ENCODE measurements at regions not wholly inside any gene's neighbourhood (a gene's known extent, or its start where the extent isn't known, plus 50 kb on each side); places are given as distances from the start of the nearest gene placed in this dataset.
"Not testable (repeated sequence)": the region's sequence is repeated elsewhere in the genome, so short reads cannot be mapped to it uniquely, and the experiment has no call there.

GRCh38 chr18:10149768-10150556 is 236.1 kb downstream of the VAPA start:
- H3K4me1 ChIP-seq (ENCODE audit: insufficient read depth, low read length): no peaks in the 10 kb centered on the region
- H3K9ac ChIP-seq (ENCODE audit: low read depth, low read length): no peak overlapping the region
- no peaks in the 10 kb centered on the region for H3K27me3 ChIP-seq (ENCODE audit: insufficient read depth, low read length)
- H3K9me3 ChIP-seq (ENCODE audit: insufficient read depth, low read depth, low read length): peaks cover 6% of the 10 kb centered on the region
- H3K27ac ChIP-seq (ENCODE audit: low read length): no peak overlapping the region
- no peak overlapping the region for H3K4me3 ChIP-seq (ENCODE audit: low read length)
- no peaks in the 10 kb centered on the region for H3K36me3 ChIP-seq (ENCODE audit: insufficient read depth, low read depth, low read length)

- not testable (repeated sequence) for H3K4me3 ChIP-seq (ENCODE audit: low read length); H3K9ac ChIP-seq (ENCODE audit: low read depth, low read length)
These were observed 236.8 kb downstream of the VAPA start for GRCh38 chr18:10150576-10150975.

GRCh38 chr18:10152475-10152874 is 238.7 kb downstream of the VAPA start:
- no peak overlapping the region for H3K27ac ChIP-seq (ENCODE audit: low read length)
- no peaks in the 10 kb centered on the region for H3K27me3 ChIP-seq (ENCODE audit: insufficient read depth, low read length)
- no peak overlapping the region for H3K9ac ChIP-seq (ENCODE audit: low read depth, low read length)
- H3K36me3 ChIP-seq (ENCODE audit: insufficient read depth, low read depth, low read length): no peaks in the 10 kb centered on the region
- H3K9me3 ChIP-seq (ENCODE audit: insufficient read depth, low read depth, low read length): peaks cover 11% of the 10 kb centered on the region
- H3K4me1 ChIP-seq (ENCODE audit: insufficient read depth, low read length): no peaks in the 10 kb centered on the region
- no peak overlapping the region for H3K4me3 ChIP-seq (ENCODE audit: low read length)

More at GRCh38 chr18:10150576-10150975, 236.8 kb downstream of the VAPA start:
- not testable (repeated sequence) for H3K36me3 ChIP-seq (ENCODE audit: insufficient read depth, low read depth, low read length); H3K27ac ChIP-seq (ENCODE audit: low read length); H3K9me3 ChIP-seq (ENCODE audit: insufficient read depth, low read depth, low read length); H3K4me1 ChIP-seq (ENCODE audit: insufficient read depth, low read length); H3K27me3 ChIP-seq (ENCODE audit: insufficient read depth, low read length)

GRCh38 chr18:10153924-10154752 is 240.3 kb downstream of the VAPA start:
- H3K4me3 ChIP-seq (ENCODE audit: low read length): no peak overlapping the region
- H3K9me3 ChIP-seq (ENCODE audit: insufficient read depth, low read depth, low read length): peaks cover 11% of the 10 kb centered on the region
- H3K9ac ChIP-seq (ENCODE audit: low read depth, low read length): no peak overlapping the region
- H3K4me1 ChIP-seq (ENCODE audit: insufficient read depth, low read length): no peaks in the 10 kb centered on the region
- no peaks in the 10 kb centered on the region for H3K36me3 ChIP-seq (ENCODE audit: insufficient read depth, low read depth, low read length)
- H3K27me3 ChIP-seq (ENCODE audit: insufficient read depth, low read length): no peaks in the 10 kb centered on the region
- H3K27ac ChIP-seq (ENCODE audit: low read length): no peak overlapping the region

- Histone ChIP-seq H3K4me1 (ENCODE audit: insufficient read depth, low read length) (no peaks in the 10 kb centered on the region), H3K27me3 (ENCODE audit: insufficient read depth, low read length) (no peaks in the 10 kb centered on the region), H3K27ac (ENCODE audit: low read length) (no peak overlapping the region), H3K9ac (ENCODE audit: low read depth, low read length) (no peak overlapping the region), H3K4me3 (ENCODE audit: low read length) (no peak overlapping the region), H3K9me3 (ENCODE audit: insufficient read depth, low read depth, low read length) (0 out of 2 replicates have a peak, but pooled peaks cover 5% of the 10 kb centered on the region), H3K36me3 (ENCODE audit: insufficient read depth, low read depth, low read length) (no peaks in the 10 kb centered on the region)
These were observed 243.9 kb downstream of the VAPA start for GRCh38 chr18:10157706-10158105.

GRCh38 chr18:10160251-10160650 is 246.4 kb downstream of the VAPA start:
- Histone ChIP-seq H3K9me3 (ENCODE audit: insufficient read depth, low read depth, low read length) (0 out of 2 replicates have a peak, but pooled peaks cover 5% of the 10 kb centered on the region), H3K27ac (ENCODE audit: low read length) (no peak overlapping the region), H3K4me3 (ENCODE audit: low read length) (no peak overlapping the region), H3K36me3 (ENCODE audit: insufficient read depth, low read depth, low read length) (no peaks in the 10 kb centered on the region), H3K4me1 (ENCODE audit: insufficient read depth, low read length) (no peaks in the 10 kb centered on the region), H3K9ac (ENCODE audit: low read depth, low read length) (no peak overlapping the region), H3K27me3 (ENCODE audit: insufficient read depth, low read length) (no peaks in the 10 kb centered on the region)

- H3K4me3 ChIP-seq (ENCODE audit: low read length): no peak overlapping the region
- no peaks in the 10 kb centered on the region for H3K36me3 ChIP-seq (ENCODE audit: insufficient read depth, low read depth, low read length)
- no peaks in the 10 kb centered on the region for H3K27me3 ChIP-seq (ENCODE audit: insufficient read depth, low read length)
- no peak overlapping the region for H3K27ac ChIP-seq (ENCODE audit: low read length)
- no peak overlapping the region for H3K9ac ChIP-seq (ENCODE audit: low read depth, low read length)
- no peaks in the 10 kb centered on the region for H3K4me1 ChIP-seq (ENCODE audit: insufficient read depth, low read length)
- no peaks in the 10 kb centered on the region for H3K9me3 ChIP-seq (ENCODE audit: insufficient read depth, low read depth, low read length)
These were observed 247.5 kb downstream of the VAPA start for GRCh38 chr18:10161315-10161714.

- H3K27me3 ChIP-seq (ENCODE audit: insufficient read depth, low read length): no peaks in the 10 kb centered on the region
- H3K36me3 ChIP-seq (ENCODE audit: insufficient read depth, low read depth, low read length): no peaks in the 10 kb centered on the region
- H3K9ac ChIP-seq (ENCODE audit: low read depth, low read length): no peak overlapping the region
- no peaks in the 10 kb centered on the region for H3K9me3 ChIP-seq (ENCODE audit: insufficient read depth, low read depth, low read length)
- H3K4me3 ChIP-seq (ENCODE audit: low read length): no peak overlapping the region
- no peaks in the 10 kb centered on the region for H3K4me1 ChIP-seq (ENCODE audit: insufficient read depth, low read length)
- no peak overlapping the region for H3K27ac ChIP-seq (ENCODE audit: low read length)
These were observed 248.5 kb downstream of the VAPA start for GRCh38 chr18:10162340-10162739.

GRCh38 chr18:10164271-10165071 is 250.7 kb downstream of the VAPA start:
- Histone ChIP-seq H3K9ac (ENCODE audit: low read depth, low read length) (no peak overlapping the region), H3K36me3 (ENCODE audit: insufficient read depth, low read depth, low read length) (no peaks in the 10 kb centered on the region), H3K9me3 (ENCODE audit: insufficient read depth, low read depth, low read length) (no peaks in the 10 kb centered on the region), H3K27me3 (ENCODE audit: insufficient read depth, low read length) (no peaks in the 10 kb centered on the region), H3K4me1 (ENCODE audit: insufficient read depth, low read length) (no peaks in the 10 kb centered on the region), H3K4me3 (ENCODE audit: low read length) (no peak overlapping the region), H3K27ac (ENCODE audit: low read length) (no peak overlapping the region)

- H3K9ac ChIP-seq (ENCODE audit: low read depth, low read length): no peak overlapping the region
- no peak overlapping the region for H3K4me3 ChIP-seq (ENCODE audit: low read length)
These were observed 252.5 kb downstream of the VAPA start for GRCh38 chr18:10166164-10166807.

GRCh38 chr18:10167759-10168158 is 253.9 kb downstream of the VAPA start:
- Histone ChIP-seq H3K4me1 (ENCODE audit: insufficient read depth, low read length) (peaks cover 3% of the 10 kb centered on the region; the same call in 1 of the 2 replicates), H3K36me3 (ENCODE audit: insufficient read depth, low read depth, low read length) (no peaks in the 10 kb centered on the region), H3K27ac (ENCODE audit: low read length) (no peak overlapping the region), H3K9ac (ENCODE audit: low read depth, low read length) (no peak overlapping the region), H3K9me3 (ENCODE audit: insufficient read depth, low read depth, low read length) (no peaks in the 10 kb centered on the region), H3K4me3 (ENCODE audit: low read length) (no peak overlapping the region), H3K27me3 (ENCODE audit: insufficient read depth, low read length) (no peaks in the 10 kb centered on the region)

More at GRCh38 chr18:10166164-10166807, 252.5 kb downstream of the VAPA start:
- Histone ChIP-seq H3K4me1 (ENCODE audit: insufficient read depth, low read length) (peaks cover 3% of the 10 kb centered on the region; the same call in 1 of the 2 replicates), H3K9me3 (ENCODE audit: insufficient read depth, low read depth, low read length) (no peaks in the 10 kb centered on the region), H3K27ac (ENCODE audit: low read length) (no peak overlapping the region), H3K27me3 (ENCODE audit: insufficient read depth, low read length) (no peaks in the 10 kb centered on the region), H3K36me3 (ENCODE audit: insufficient read depth, low read depth, low read length) (no peaks in the 10 kb centered on the region)

All from iPS-20b (cell line).